Epithelial cell of esophagus (primary cell): ENCODE measurements at regions not wholly inside any gene's neighbourhood (a gene's known extent, or its start where the extent isn't known, plus 50 kb on each side); places are given as distances from the start of the nearest gene placed in this dataset.

Source experiments
- DNase-seq: peaks from one replicate; pipeline ENCODE4 v3.0.0; 2010; ENCODE audit warnings: low read depth
- H3K4me3 ChIP-seq: 2 replicates; pipeline ENCODE4 v1.5.1; 2011; ENCODE audit warnings: mild to moderate bottlenecking, low read length, control low read depth
- CTCF ChIP-seq: IDR thresholded peaks from 2 replicates; pipeline ENCODE4 v1.5.1; 2011; ENCODE audit warnings: low read depth, mild to moderate bottlenecking, low read length, control low read depth, inconsistent platforms; ENCODE audit not compliant: insufficient read depth; ENCODE audit errors: missing control alignments

DNA sequence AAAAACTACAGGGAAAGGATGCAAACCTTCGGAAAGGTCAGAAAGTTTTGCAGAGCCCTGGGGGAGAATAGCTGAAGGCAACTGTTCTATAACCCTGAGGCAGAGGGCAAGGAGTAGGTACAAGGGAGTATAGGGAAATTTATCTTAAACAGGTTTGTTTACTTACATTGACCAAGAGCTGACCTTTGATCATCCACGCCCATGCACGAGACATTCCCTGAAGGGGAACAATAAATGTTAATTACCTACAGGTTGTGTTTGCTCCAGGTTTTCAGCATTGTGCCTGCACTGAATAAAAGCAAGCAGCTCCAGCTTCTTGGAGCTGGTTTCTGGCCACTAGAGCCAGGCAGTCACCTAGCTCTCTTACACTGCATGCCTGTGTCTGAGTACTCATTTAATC lies 524.5 kb upstream of the TGFBR2 start:
- DNase-seq, result no peak
- TF ChIP-seq CTCF, result no peak
- no peak overlapping the region for H3K4me3 ChIP-seq

- DNase-seq, result no peak
- TF ChIP-seq CTCF, result no peak
- no peak overlapping the region for H3K4me3 ChIP-seq
These were observed 523.7 kb upstream of the TGFBR2 start for GRCh38 chr3:30082652-30083051.

GRCh38 chr3:30083315-30083714 lies 523.1 kb upstream of the TGFBR2 start:
- peak; percentile 46 for DNase-seq
- no peak for TF ChIP-seq CTCF
- H3K4me3 ChIP-seq, result no peak overlapping the region

DNA sequence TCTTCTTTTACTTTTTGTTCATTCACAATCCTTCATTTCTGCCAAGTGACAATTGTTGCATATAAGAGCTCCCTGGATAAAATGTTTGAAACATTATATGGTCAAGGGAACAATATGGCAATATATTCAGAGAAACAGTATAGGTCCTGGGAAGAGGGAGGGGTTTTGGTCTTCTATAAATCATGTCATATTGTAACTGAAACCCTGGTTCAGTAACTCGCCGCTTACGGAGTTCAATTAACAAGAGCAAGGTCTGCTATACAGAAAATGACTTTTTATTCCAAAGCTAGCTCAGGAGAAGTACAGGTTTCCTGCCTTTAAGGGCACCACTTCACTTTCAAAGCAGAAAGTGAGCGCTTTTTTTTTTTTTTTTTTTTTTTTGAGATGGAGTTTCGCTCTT lies 522.1 kb upstream of the TGFBR2 start:
- H3K4me3 ChIP-seq, result no peak overlapping the region
- TF ChIP-seq CTCF, result no peak
- no peak for DNase-seq

DNA sequence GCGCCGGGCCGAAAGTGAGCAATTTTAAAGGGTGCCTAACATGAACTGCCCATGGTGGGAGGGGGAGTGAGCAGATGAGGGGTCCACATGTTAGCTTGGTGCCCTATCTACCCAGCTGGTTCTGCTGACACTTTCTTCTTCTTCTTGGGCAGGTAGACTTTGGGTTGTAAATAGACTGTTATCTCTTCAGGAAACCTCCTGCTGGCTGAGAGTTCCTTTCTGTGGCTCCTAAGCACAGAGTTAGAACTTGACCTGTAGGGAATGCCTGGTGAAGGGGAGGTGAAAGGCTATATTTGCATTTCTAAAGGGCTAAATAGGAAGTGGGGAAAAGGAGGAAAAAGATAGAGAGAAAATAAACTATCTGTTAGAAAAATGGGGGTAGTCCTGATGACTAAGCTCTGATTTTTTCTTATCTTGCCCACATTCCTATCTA lies 521.4 kb upstream of the TGFBR2 start:
- no peak for DNase-seq
- H3K4me3 ChIP-seq, result no peak overlapping the region
- no peak for TF ChIP-seq CTCF

DNA sequence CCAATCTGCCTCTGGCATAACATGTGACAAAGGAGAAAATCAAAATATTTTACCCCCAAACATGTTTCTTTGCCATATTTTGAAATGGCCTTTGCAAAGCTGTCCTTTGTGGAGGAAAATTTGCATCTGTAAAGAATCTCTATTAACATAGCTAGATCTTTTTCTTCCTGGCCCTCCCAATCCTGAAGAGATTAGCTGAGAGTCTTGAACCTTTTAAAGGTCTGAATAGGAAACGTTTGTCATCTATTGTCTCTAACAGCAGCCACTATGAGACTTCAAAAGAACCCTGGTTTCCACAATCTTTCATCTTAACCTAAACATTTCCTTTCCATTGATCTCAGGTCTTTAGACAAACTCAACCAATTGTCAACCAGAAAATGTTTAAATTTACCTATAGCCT lies 520.9 kb upstream of the TGFBR2 start:
- DNase-seq, result no peak
- H3K4me3 ChIP-seq, result no peak overlapping the region
- no peak for TF ChIP-seq CTCF

GRCh38 chr3:30091686-30092085 lies 514.7 kb upstream of the TGFBR2 start:
- no peak overlapping the region for H3K4me3 ChIP-seq
- TF ChIP-seq CTCF, result no peak
- DNase-seq, result no peak
